Activated T-cell treated with anti-CD3 and anti-CD28 coated beads, Interleukin-2, amount 50 U/mL, for 4 hours (primary cell): ENCODE measurements at regions not wholly inside any gene's neighbourhood (a gene's known extent, or its start where the extent isn't known, plus 50 kb on each side); places are given as distances from the start of the nearest gene placed in this dataset.
"Not testable (repeated sequence)": the region's sequence is repeated elsewhere in the genome, so short reads cannot be mapped to it uniquely, and the experiment has no call there.

ENCODE experiments used
- ATAC-seq, 2 donors: fragments of 200-7000 bp; cut with Tn5 transposase; one replicate each; pipeline ENCODE4 v1.10.0; 2021
- DNase-seq: peaks from one replicate; pipeline ENCODE4 v3.0.0-alpha.2; 2020
- H3K27me3 Mint-ChIP-seq: one replicate; pipeline ENCODE4 v1.8.0; 2021; ENCODE audit warnings: low read depth, mixed read lengths
- H3K36me3 Mint-ChIP-seq: one replicate; pipeline ENCODE4 v1.8.0; 2022; ENCODE audit warnings: mixed read lengths; ENCODE audit not compliant: insufficient read depth
- H3K4me1 Mint-ChIP-seq: one replicate; pipeline ENCODE4 v1.8.0; 2021; ENCODE audit warnings: low read depth, mixed read lengths
- H3K4me3 Mint-ChIP-seq: one replicate; pipeline ENCODE4 v1.8.0; 2021; ENCODE audit warnings: mild to moderate bottlenecking, moderate library complexity, mixed read lengths
- H3K9me3 Mint-ChIP-seq: one replicate; pipeline ENCODE4 v1.8.0; 2021; ENCODE audit warnings: mixed read lengths

DNA sequence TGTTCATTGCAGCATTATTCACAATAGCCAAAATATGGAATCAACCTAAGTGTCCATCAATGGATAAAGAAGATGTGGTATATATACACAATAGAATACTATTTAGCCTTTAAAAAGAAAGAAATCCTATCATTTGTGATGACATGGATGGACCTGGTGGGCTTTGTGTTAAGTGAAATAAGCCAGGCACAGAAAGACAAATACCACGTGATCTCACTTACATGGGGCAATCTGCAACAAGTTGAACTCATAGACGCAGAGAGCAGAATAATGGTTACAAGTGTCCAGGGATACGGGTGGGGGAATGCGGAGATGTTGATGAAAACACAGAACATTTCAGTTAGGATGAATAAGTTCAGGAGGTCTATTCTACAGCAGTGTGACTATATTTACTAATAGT lies 66.4 kb upstream of the ALDH1B1 start:
- DNase-seq (no peak), ATAC-seq (no peak)
- Mint-ChIP-seq H3K4me1 (no peaks in the 10 kb centered on the region), H3K9me3 (no peaks in the 10 kb centered on the region), H3K27me3 (peaks cover 7% of the 10 kb centered on the region), H3K36me3 (no peaks in the 10 kb centered on the region), H3K4me3 (no peak overlapping the region)

DNA sequence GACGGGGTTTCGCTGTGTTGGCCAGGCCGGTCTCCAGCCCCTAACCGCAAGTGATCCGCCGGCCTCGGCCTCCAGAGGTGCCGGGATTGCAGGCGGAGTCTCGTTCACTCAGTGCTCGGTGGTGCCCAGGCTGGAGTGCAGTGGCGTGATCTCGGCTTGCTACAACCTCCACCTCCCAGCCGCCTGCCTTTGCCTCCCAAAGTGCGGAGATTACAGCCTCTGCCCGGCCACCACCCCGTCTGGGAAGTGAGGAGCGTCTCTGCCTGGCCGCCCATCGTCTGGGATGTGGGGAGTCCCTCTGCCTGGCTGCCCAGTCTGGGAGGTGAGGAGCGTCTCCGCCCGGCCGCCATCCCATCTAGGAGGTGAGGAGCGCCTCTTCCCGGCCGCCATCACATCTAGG lies 68.3 kb upstream of the ALDH1B1 start:
- H3K4me3 Mint-ChIP-seq, H3K27me3 Mint-ChIP-seq, H3K9me3 Mint-ChIP-seq, H3K36me3 Mint-ChIP-seq, DNase-seq, ATAC-seq, H3K4me1 Mint-ChIP-seq: not testable (repeated sequence)

DNA sequence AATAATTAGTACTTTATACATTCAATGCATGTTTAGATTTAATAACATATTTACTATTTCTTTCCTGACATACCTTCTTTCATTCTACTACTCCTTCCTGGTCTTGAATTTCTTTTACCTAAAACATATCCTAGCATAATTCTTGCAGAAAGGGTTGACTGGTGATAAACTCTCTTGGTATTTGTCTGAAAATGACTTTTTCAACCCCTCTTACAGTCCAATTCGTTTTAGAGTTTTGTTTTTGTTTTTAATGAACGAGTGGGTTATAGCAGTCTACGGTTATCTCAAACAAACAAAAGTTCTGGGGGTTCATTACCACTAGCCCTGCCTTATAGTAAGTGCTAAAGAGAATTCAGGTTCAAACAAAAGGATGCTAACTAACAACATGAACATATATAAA lies 69.6 kb upstream of the ALDH1B1 start:
- DNase-seq (no peak), ATAC-seq (no peak)
- Mint-ChIP-seq H3K27me3 (peaks cover 7% of the 10 kb centered on the region), H3K4me1 (no peaks in the 10 kb centered on the region), H3K4me3 (no peak overlapping the region), H3K36me3 (no peaks in the 10 kb centered on the region), H3K9me3 (no peaks in the 10 kb centered on the region)

DNA sequence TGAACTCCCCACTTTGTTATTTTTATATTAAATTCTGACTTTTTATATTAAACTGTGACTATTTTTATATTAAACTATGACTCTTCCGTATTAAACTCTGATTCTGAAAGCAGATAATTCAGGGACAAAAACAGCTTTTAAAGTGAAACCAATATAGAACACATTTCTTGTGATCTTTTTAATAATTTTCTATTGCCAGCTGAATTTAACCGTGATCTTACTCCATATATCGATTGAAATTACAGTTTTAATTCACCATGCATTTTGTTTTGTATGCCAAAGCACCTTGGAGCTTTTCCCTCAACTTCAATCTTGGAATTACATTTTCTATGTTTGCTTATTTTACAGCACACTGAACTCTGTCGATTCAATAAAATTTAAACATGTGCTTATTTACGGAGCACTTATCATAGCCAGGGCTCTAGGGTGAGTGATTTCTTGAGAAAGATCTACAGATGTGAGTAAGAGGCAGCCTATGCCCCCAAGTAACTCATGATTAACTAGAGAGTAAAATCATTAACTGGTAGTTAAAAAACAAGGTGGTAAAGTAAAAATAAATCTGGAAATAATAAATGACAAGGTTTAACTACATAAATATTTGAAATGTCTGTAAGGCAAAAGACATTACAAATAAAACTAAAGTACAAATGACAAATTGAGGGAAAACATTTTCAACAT lies 72.9 kb upstream of the ALDH1B1 start:
- Mint-ChIP-seq H3K9me3 (no peaks in the 10 kb centered on the region), H3K36me3 (no peaks in the 10 kb centered on the region), H3K27me3 (peaks cover 14% of the 10 kb centered on the region), H3K4me3 (no peak overlapping the region), H3K4me1 (no peaks in the 10 kb centered on the region)
- ATAC-seq, result no peak
- no peak for DNase-seq

GRCh38 chr9:38318759-38319495 lies 73.6 kb upstream of the ALDH1B1 start:
- DNase-seq, result no peak
- Mint-ChIP-seq H3K4me1 (no peaks in the 10 kb centered on the region), H3K9me3 (no peaks in the 10 kb centered on the region), H3K4me3 (no peak overlapping the region), H3K27me3 (peaks cover 15% of the 10 kb centered on the region), H3K36me3 (no peaks in the 10 kb centered on the region)
- ATAC-seq, result no peak

DNA sequence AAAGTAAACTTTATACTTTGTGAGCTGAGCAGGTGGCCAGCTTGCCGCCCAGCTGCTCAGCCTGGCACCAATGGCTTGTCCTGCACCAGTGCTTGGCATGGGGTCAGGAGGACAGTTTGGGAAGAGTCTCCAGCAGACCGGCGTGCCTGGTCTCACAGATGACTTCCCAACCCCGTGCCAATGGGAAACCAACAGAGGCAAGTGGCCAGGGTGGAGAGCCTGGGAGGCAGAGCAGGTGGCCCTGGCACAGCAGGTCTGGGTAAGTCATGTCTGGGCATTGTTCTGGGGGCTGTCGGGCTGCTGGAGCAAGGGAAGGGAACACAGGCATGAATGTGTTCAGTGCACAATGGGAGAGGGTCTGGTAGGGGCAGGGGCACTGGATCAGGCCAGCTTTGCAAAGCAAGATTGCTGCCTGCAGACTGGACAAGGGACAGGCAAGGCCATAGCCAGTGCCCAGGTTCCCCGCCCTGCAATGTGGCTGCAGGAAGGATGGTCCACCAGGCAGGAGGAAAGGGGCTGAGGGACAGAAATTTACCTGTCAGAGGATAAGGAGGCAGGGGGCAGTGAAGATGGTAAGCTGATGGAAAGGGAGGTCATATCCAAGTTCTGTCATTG lies 76.2 kb upstream of the ALDH1B1 start:
- ATAC-seq, result no peak

DNA sequence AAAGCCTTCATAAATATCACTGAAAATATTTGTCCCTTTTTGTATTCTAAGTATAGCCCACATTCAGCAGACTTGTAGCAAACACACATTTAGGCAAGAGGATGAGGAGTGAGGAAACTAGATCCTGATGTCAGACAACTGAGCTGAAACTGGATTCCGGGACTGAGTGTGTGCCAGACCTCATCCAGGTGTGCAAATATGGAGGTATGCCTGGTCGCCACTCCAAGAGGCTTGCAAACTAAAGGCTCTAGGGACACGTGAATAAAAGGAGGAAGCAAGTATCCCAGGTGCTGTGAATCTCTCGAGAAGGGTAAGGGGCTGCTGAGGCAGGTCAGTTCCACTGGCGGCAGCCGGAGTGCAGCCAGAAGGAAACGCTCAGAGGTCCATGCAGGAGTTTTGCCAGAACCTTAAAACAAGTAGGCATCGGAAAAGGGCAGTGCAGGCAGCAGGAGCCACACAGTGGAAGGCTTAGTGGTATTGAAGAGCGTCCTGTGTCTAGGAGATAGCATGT lies 77.4 kb upstream of the ALDH1B1 start:
- Mint-ChIP-seq H3K4me3 (no peak overlapping the region), H3K36me3 (no peaks in the 10 kb centered on the region), H3K27me3 (peaks cover 23% of the 10 kb centered on the region), H3K9me3 (no peaks in the 10 kb centered on the region), H3K4me1 (no peaks in the 10 kb centered on the region)
- no peak for ATAC-seq
- DNase-seq, result no peak

More for the DNA sequence above, 76.2 kb upstream of the ALDH1B1 start:
- no peak for DNase-seq
- no peak overlapping the region for H3K4me3 Mint-ChIP-seq
- H3K36me3 Mint-ChIP-seq, result no peaks in the 10 kb centered on the region
- peaks cover 23% of the 10 kb centered on the region for H3K27me3 Mint-ChIP-seq
- H3K4me1 Mint-ChIP-seq, result no peaks in the 10 kb centered on the region
- no peaks in the 10 kb centered on the region for H3K9me3 Mint-ChIP-seq

GRCh38 chr9:38313421-38313820 lies 79.1 kb upstream of the ALDH1B1 start:
- Mint-ChIP-seq H3K4me3 (no peak overlapping the region), H3K4me1 (no peaks in the 10 kb centered on the region), H3K9me3 (no peaks in the 10 kb centered on the region), H3K27me3 (peaks cover 25% of the 10 kb centered on the region), H3K36me3 (no peaks in the 10 kb centered on the region)
- DNase-seq, result no peak
- ATAC-seq, result no peak

GRCh38 chr9:38312406-38312805 lies 80.1 kb upstream of the ALDH1B1 start:
- Mint-ChIP-seq H3K9me3 (no peaks in the 10 kb centered on the region), H3K4me3 (no peak overlapping the region), H3K27me3 (peaks cover 27% of the 10 kb centered on the region), H3K36me3 (no peaks in the 10 kb centered on the region), H3K4me1 (no peaks in the 10 kb centered on the region)
- ATAC-seq (no peak), DNase-seq (no peak)

DNA sequence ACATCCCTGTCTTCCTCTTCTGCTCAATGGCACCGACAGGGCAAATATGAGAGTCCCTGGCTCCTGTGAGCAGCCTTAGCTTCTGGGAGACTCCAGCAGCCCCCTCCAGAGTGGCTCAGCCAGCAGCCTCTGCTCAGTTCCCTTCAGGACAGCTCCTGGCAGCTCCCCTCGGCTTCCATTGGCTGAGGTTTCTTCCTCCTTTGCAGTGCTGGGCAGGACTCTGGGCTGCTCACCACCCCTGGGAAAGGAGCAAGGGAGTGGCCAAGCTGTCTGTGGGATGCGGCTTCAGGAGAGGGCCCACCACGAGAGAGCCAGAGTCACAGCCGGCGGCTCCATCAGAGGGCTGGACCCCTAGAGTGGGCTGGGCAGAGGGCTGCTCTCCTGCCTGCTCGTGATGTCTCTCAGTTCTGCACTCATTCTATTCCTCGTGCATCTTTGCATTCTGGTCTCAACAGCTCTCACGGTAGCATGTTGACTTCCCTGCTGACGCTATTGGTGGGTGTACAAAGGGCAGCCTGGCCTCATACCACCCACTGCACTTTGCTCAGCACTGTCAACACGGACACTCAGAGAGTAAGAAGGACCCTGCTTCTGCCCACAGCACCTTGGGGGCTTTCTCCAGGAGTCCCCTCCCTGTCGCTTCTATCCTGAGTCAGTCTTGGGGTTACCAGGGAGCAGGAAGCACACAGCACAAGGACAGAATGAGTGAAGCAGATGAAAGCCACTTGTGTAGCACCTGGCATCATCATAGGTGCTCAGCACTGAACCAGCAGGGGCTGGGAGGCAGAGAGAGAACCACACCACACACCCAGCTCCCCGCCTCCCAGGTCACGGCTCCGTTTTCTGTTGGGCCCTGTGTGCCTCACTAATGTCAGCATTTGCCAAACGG lies 80.9 kb upstream of the ALDH1B1 start:
- Mint-ChIP-seq H3K4me1 (no peaks in the 10 kb centered on the region), H3K9me3 (no peaks in the 10 kb centered on the region), H3K27me3 (peaks cover 27% of the 10 kb centered on the region), H3K36me3 (no peaks in the 10 kb centered on the region), H3K4me3 (no peak overlapping the region)
- ATAC-seq, result no peak
- DNase-seq, result no peak

GRCh38 chr9:38309324-38310195 lies 82.9 kb upstream of the ALDH1B1 start:
- Mint-ChIP-seq H3K9me3 (no peaks in the 10 kb centered on the region), H3K36me3 (no peaks in the 10 kb centered on the region), H3K4me1 (no peaks in the 10 kb centered on the region), H3K27me3 (peaks cover 15% of the 10 kb centered on the region), H3K4me3 (no peak overlapping the region)
- no peak for ATAC-seq
- DNase-seq, result no peak

DNA sequence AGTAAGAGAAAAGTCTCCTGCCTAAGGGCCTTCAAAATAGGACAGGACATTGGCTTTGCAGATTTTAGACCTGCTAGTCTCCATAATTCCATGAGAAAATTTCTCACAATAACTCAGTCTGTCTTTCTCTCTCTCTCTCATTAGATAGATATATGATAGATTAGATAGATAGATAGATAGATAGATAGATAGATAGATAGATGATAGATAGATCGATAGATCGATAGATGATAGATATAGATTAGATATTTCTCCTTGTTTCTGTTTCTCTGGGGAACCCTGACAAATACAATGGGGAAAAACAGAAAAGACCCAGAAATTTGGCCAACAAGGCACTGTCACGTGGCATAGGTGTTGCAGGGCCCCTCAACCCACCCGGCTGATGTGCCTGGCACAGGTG lies 84.4 kb upstream of the ALDH1B1 start:
- no peak for DNase-seq
- ATAC-seq, result no peak
- no peaks in the 10 kb centered on the region for H3K4me1 Mint-ChIP-seq
- H3K27me3 Mint-ChIP-seq, result peaks cover 10% of the 10 kb centered on the region
- no peak overlapping the region for H3K4me3 Mint-ChIP-seq
- no peaks in the 10 kb centered on the region for H3K9me3 Mint-ChIP-seq
- no peaks in the 10 kb centered on the region for H3K36me3 Mint-ChIP-seq

DNA sequence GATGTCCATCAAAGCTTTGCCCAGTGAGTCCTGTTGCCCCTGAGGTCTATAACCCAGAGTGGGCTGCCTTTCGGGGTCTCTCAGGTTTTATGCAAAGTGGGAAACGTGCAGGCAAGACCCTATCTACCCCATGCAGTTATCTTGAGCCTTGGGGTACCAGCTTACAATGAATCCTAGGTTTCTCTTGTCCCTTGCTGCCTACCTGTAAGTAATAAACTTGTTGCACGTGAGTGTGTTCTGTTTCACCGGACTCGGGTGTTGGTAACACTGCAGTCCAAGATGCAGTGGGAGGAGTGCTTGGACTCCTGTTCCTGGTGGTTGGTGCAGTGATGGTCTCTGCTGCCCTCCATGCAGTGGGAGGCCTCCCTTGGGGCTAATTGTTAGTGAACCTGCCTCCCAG lies 85.6 kb upstream of the ALDH1B1 start:
- Mint-ChIP-seq H3K9me3 (no peaks in the 10 kb centered on the region), H3K27me3 (peaks cover 6% of the 10 kb centered on the region), H3K4me1 (no peaks in the 10 kb centered on the region), H3K36me3 (no peaks in the 10 kb centered on the region), H3K4me3 (no peak overlapping the region)
- no peak for ATAC-seq
- DNase-seq, result no peak
